ENCODE measurements at regions not wholly inside any gene's neighbourhood (a gene's known extent, or its start where the extent isn't known, plus 50 kb on each side); places are given as distances from the start of the nearest gene placed in this dataset.

GRCh38 chr5:166909040-166909439 is 1382.4 kb upstream of the WWC1 start:
- no peaks in the 10 kb centered on the region for H3K9me1 ChIP-seq (ENCODE audit: control insufficient read depth, extremely low read depth, insufficient read depth, low read length)
- no peak overlapping the region for H3K9ac ChIP-seq (ENCODE audit: control insufficient read depth, extremely low read depth, insufficient read depth, low read length)
- no peaks in the 10 kb centered on the region for H3K4me1 ChIP-seq (ENCODE audit: control insufficient read depth, extremely low read depth, insufficient read depth, low read length)
- dilution Hi-C loops (cut with MboI; ENCODE audit: extremely low pct_ligation_motif_present, low sequenced_read_pairs), result no loop called here
- no peak overlapping the region for H3K4me2 ChIP-seq (ENCODE audit: control insufficient read depth, extremely low read depth, insufficient read depth, low read depth, low read length)
- no peak overlapping the region for H2AFZ ChIP-seq (ENCODE audit: control insufficient read depth, low read length)
- H3K79me2 ChIP-seq (ENCODE audit: control insufficient read depth, insufficient read depth, low read length), result no peaks in the 10 kb centered on the region
- DNase-seq (ENCODE audit: low read depth, low spot score) (no peak), FAIRE-seq (peak; percentile 26)
- TF ChIP-seq CTCF (optimal IDR thresholded peaks at IDR 0.05 in 1 of 3, IDR thresholded peaks at IDR 0.05 in 1 of 3, conservative IDR thresholded peaks at IDR 0.05 in 1 of 3; ENCODE audit: extremely low read depth in 1 of 3, insufficient read depth in 2 of 3, low read length in 3 of 3) (no peak), EZH2 (IDR thresholded peaks at IDR 0.05; ENCODE audit: low read length) (no peak)
- no peaks in the 10 kb centered on the region for H3K27me3 ChIP-seq (ENCODE audit: control insufficient read depth, extremely low read depth, insufficient read depth, low read length)
- no peak overlapping the region for H3K4me3 ChIP-seq (ENCODE audit: control insufficient read depth in 2 of 3, extremely low read depth in 1 of 3, insufficient read depth in 2 of 3, low read depth in 1 of 3, low read length in 3 of 3)
- no peaks in the 10 kb centered on the region for H4K20me1 ChIP-seq (ENCODE audit: control insufficient read depth, extremely low read depth, insufficient read depth, low read length)
- H3K9me3 ChIP-seq (ENCODE audit: control insufficient read depth, low read depth, low read length), result no peaks in the 10 kb centered on the region
- no peaks in the 10 kb centered on the region for H3K36me3 ChIP-seq (ENCODE audit: control insufficient read depth in 2 of 2, extremely low read depth in 1 of 2, insufficient read depth in 2 of 2, low read length in 2 of 2)
- H3K27ac ChIP-seq (ENCODE audit: control insufficient read depth, insufficient read depth, low read length), result no peak overlapping the region

GRCh38 chr5:166909926-166910325 is 1381.5 kb upstream of the WWC1 start:
- dilution Hi-C loops (cut with MboI; ENCODE audit: extremely low pct_ligation_motif_present, low sequenced_read_pairs), result no loop called here
- Histone ChIP-seq H3K79me2 (ENCODE audit: control insufficient read depth, insufficient read depth, low read length) (no peaks in the 10 kb centered on the region), H2AFZ (ENCODE audit: control insufficient read depth, low read length) (no peak overlapping the region), H3K27me3 (ENCODE audit: control insufficient read depth, extremely low read depth, insufficient read depth, low read length) (no peaks in the 10 kb centered on the region), H4K20me1 (ENCODE audit: control insufficient read depth, extremely low read depth, insufficient read depth, low read length) (no peaks in the 10 kb centered on the region), H3K9me3 (ENCODE audit: control insufficient read depth, low read depth, low read length) (no peaks in the 10 kb centered on the region), H3K9ac (ENCODE audit: control insufficient read depth, extremely low read depth, insufficient read depth, low read length) (no peak overlapping the region), H3K4me1 (ENCODE audit: control insufficient read depth, extremely low read depth, insufficient read depth, low read length) (no peaks in the 10 kb centered on the region), H3K4me2 (ENCODE audit: control insufficient read depth, extremely low read depth, insufficient read depth, low read depth, low read length) (no peak overlapping the region), H3K9me1 (ENCODE audit: control insufficient read depth, extremely low read depth, insufficient read depth, low read length) (no peaks in the 10 kb centered on the region), H3K27ac (ENCODE audit: control insufficient read depth, insufficient read depth, low read length) (no peak overlapping the region), H3K4me3 (ENCODE audit: control insufficient read depth in 2 of 3, extremely low read depth in 1 of 3, insufficient read depth in 2 of 3, low read depth in 1 of 3, low read length in 3 of 3) (no peak overlapping the region), H3K36me3 (ENCODE audit: control insufficient read depth in 2 of 2, extremely low read depth in 1 of 2, insufficient read depth in 2 of 2, low read length in 2 of 2) (no peaks in the 10 kb centered on the region)
- TF ChIP-seq EZH2 (IDR thresholded peaks at IDR 0.05; ENCODE audit: low read length), result no peak
- TF ChIP-seq CTCF (optimal IDR thresholded peaks at IDR 0.05 in 1 of 3, IDR thresholded peaks at IDR 0.05 in 1 of 3, conservative IDR thresholded peaks at IDR 0.05 in 1 of 3; ENCODE audit: extremely low read depth in 1 of 3, insufficient read depth in 2 of 3, low read length in 3 of 3), result no peak
- DNase-seq (ENCODE audit: low read depth, low spot score) (no peak), FAIRE-seq (no peak)

Data from keratinocyte (primary cell).